WERI-Rb-1 (cell line): ENCODE measurements at regions not wholly inside any gene's neighbourhood (a gene's known extent, or its start where the extent isn't known, plus 50 kb on each side); places are given as distances from the start of the nearest gene placed in this dataset.

Source experiments
- DNase-seq: peaks from one replicate; pipeline ENCODE4 v3.0.0-alpha.2; 2020
- H3K27ac ChIP-seq: fragments of 250-450 bp; sonication (Bioruptor Pico); 2 replicates; pipeline ENCODE4 v1.5.1; 2020; ENCODE audit warnings: mild to moderate bottlenecking, moderate library complexity
- H3K27me3 ChIP-seq: fragments of 250-450 bp; sonication (Bioruptor Pico); 2 replicates; pipeline ENCODE4 v1.5.1; 2021; ENCODE audit warnings: mild to moderate bottlenecking, low read depth, moderate library complexity; ENCODE audit not compliant: insufficient read depth, severe bottlenecking
- H3K36me3 ChIP-seq: fragments of 250-450 bp; sonication (Bioruptor Pico); 2 replicates; pipeline ENCODE4 v1.5.1; 2020; ENCODE audit warnings: mild to moderate bottlenecking, moderate library complexity
- H3K4me3 ChIP-seq: 2 replicates; pipeline ENCODE4 v1.5.1; 2011; ENCODE audit warnings: low read depth, mild to moderate bottlenecking, control low read depth, low read length
- H3K9me3 ChIP-seq: fragments of 250-450 bp; sonication (Bioruptor Pico); 2 replicates; pipeline ENCODE4 v1.5.1; 2021; ENCODE audit warnings: mild to moderate bottlenecking, moderate library complexity; ENCODE audit not compliant: severe bottlenecking
- CTCF ChIP-seq: IDR thresholded peaks from 2 replicates; pipeline ENCODE4 v1.5.1; 2011; ENCODE audit warnings: low read depth, mild to moderate bottlenecking, control low read depth, inconsistent platforms, low read length

- no peak overlapping the region for H3K4me3 ChIP-seq
- H3K36me3 ChIP-seq: no peaks in the 10 kb centered on the region
- no peaks in the 10 kb centered on the region for H3K27me3 ChIP-seq
- H3K9me3 ChIP-seq: no peaks in the 10 kb centered on the region
- no peak for DNase-seq
- no peak overlapping the region for H3K27ac ChIP-seq
- TF ChIP-seq CTCF: no peak
Measured at GRCh38 chr14:104248203-104249055, 110.0 kb downstream of the KIF26A start.

DNA sequence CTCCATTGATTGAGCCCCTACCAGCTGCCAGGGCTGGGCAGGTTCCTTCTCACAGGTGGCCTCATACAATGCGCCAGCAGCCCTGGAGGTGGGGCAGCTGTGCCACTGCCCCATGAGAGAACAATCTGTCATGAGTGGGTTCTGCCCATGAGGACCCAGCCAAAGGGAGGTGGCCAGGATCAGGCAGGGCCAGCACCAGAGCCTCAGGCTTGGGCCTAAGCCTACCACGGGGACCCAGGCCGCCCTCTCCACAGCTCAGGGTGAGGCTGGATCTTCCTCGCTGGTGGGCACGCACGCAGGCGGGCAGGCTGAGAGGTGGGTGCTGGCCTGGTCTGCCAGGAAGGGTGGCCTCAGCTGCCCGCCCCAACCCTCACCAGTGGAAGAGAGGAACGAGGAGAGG, 110.7 kb downstream of the KIF26A start:
- no peak for TF ChIP-seq CTCF
- Histone ChIP-seq H3K9me3 (no peaks in the 10 kb centered on the region), H3K27me3 (no peaks in the 10 kb centered on the region), H3K36me3 (no peaks in the 10 kb centered on the region), H3K27ac (no peak overlapping the region), H3K4me3 (no peak overlapping the region)
- DNase-seq: no peak

- no peak overlapping the region for H3K4me3 ChIP-seq
- H3K9me3 ChIP-seq: no peaks in the 10 kb centered on the region
- no peaks in the 10 kb centered on the region for H3K36me3 ChIP-seq
- no peaks in the 10 kb centered on the region for H3K27me3 ChIP-seq
- no peak for DNase-seq
- no peak for TF ChIP-seq CTCF
- no peak overlapping the region for H3K27ac ChIP-seq
Measured at GRCh38 chr14:104249706-104250105, 111.3 kb downstream of the KIF26A start.

DNA sequence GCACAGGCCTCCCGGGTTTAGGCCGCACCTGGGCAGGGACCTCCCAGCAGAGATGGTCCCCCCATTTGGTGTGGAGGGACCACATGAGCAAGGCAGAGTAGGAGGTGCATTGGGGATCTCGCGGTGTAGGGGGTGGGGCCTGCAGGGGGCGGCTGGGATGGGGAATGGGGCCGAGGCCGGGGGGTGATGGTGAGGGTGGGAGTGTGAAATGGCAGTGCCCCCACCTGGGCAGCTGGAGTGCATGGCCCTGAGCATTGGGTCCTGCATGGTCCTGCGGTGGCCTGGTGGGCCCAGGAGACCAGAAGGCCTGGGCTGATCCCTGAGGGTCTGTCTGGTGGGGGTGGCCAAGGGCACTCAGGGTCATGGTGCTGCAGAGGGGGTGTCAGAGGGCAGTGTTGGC, 111.8 kb downstream of the KIF26A start:
- DNase-seq: no peak
- Histone ChIP-seq H3K27ac (no peak overlapping the region), H3K9me3 (no peaks in the 10 kb centered on the region), H3K4me3 (no peak overlapping the region), H3K27me3 (no peaks in the 10 kb centered on the region), H3K36me3 (no peaks in the 10 kb centered on the region)
- no peak for TF ChIP-seq CTCF

- Histone ChIP-seq H3K27me3 (no peaks in the 10 kb centered on the region), H3K4me3 (no peak overlapping the region), H3K36me3 (no peaks in the 10 kb centered on the region), H3K9me3 (no peaks in the 10 kb centered on the region), H3K27ac (no peak overlapping the region)
- TF ChIP-seq CTCF: peak; percentile 10; the same call in 1 of the 2 replicates
- DNase-seq: no peak
Measured at GRCh38 chr14:104252256-104253215, 114.1 kb downstream of the KIF26A start.
